NAMALWA (cell line): ENCODE measurements at regions not wholly inside any gene's neighbourhood (a gene's known extent, or its start where the extent isn't known, plus 50 kb on each side); places are given as distances from the start of the nearest gene placed in this dataset.
"Not testable (repeated sequence)": the region's sequence is repeated elsewhere in the genome, so short reads cannot be mapped to it uniquely, and the experiment has no call there.

Experiments used
- DNase-seq: peaks from one replicate; pipeline ENCODE4 v3.0.0-alpha.2; 2015; ENCODE audit warnings: low spot score

DNA sequence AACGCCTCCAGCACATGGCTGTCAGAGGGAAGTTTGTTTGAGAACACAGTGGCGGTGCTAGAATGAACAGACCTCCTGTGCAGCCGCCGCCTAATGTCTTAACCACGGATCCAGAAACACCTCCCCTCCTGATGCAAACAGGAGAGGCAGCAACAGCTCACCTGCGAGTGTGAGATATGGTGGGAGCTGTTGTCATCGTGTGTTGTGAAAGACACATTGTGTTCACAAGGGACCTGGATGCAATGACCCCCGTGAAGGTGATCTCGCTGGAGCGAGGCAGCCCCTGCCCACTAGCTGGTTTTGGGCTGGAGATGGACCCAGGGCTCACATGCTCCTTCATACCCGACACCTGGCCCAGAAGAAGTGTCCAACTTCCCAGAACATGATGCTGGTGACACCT is 315.3 kb upstream of the C1orf174 start:
- no peak for DNase-seq

DNA sequence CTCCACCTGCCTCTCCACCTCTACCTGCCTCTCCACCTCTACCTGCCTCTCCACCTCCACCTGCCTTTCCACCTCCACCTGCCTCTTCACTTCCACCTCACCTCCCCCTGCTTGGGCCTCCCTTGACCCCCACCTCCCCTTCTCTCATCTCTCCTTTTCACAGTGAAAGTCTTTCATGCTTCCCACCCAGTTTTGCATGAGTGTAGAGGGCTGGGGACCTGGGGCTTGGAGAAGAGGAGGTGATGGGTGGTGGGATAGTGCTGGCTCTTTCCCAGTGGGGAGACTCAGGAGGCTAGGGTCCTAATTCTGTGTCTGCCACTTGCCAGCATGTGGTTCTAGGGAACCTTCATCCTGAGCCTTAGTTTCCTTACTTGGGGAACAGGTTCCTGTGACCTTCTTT is 316.2 kb upstream of the C1orf174 start:
- no peak for DNase-seq

DNA sequence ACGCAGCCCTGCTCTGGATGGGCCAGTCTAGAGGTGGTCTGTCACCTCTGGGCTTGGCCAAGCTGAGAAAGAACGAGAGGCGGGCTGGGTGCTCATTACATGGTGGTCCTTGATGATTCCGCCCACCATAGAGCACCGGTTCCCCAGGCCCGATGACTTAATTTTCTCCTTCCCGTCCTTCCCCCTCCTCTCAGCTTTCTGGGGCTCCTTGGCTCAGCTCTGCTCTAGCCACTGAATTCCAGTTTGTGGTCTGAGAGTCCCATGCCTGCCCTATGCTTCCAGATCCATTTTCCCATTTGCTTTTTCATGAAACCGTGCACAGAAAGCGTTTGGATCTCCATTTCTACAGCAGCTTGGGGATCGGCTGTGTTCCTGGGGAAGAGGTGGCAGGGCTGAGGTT is 318.5 kb upstream of the C1orf174 start:
- no peak for DNase-seq

DNA sequence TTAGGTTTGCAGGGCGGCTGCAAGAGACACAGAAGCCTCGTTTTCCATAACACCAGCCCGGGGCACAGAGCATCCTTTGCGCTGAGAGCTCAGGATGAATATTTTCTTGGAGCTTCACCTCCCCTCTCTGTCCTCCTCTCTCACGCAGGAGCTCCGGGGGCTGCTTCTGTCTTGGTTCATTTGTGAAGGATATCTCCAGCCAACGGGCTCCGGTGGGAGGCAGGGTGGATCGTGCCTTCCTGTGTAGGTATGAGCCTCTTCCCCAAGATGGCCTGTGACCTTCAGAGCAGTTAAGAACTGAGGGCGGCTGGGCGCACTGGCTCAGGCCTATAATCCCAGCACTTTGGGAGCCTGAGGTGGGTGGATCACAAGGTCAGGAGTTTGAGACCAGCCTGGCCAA is 319.0 kb upstream of the C1orf174 start:
- DNase-seq = no peak

DNA sequence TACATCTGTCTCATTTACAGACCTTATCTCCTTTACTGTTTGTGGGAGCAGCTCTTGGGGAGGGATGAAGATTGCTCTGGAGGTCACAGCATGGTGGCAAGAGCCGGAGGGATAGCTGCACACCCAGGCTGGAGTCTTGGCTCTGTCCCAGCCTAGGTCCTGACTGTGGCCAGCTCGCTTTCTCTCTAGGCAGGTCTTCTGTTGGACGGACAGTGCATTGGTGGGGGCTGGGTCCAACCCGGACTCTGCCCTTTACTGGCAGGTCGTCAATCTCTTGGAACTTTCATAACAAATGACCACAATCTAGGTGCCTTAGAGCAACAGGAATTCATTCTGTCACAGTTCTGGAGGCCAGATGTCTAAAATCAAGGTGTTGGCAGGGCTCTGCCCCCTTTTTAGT is 319.8 kb upstream of the C1orf174 start:
- DNase-seq = no peak

DNA sequence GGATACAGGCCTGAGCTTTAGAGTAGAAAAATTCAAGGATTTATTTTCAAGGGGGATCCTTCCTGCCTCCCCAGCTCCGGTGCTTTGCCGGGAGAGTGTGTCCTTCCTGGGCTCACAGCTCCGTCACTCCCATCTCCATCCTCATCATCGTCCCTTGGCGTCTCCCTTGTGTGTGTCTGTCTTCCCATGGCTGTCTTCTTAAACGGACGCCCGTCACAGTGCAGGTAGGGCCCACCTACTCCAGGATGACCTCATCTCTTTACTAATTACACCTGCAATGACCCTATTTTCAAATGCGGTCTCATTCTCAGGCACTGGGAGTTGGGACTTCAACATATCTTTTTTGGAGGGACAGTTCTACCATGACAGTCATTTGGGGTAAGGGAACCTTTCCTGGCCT is 320.3 kb upstream of the C1orf174 start:
- no peak for DNase-seq

DNA sequence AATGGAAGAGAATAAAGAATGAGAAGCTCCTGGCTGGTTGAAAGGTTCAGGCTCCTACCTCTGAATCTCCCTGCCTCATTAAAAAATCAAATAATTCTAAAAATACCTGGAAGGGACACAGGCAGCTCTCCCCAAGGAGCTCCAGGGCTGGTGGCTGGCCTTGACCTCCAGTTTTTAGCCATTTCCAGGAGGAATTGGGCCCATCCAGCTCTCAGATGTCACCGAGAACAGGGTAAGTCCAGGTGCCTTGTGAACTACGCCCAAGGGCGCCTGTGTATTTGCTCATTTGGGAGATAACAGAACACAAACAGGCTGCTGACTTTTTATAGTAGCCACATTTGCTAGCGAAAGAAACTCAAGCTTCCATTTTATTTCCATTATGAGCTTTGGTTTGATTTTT is 321.0 kb upstream of the C1orf174 start:
- DNase-seq = no peak

DNA sequence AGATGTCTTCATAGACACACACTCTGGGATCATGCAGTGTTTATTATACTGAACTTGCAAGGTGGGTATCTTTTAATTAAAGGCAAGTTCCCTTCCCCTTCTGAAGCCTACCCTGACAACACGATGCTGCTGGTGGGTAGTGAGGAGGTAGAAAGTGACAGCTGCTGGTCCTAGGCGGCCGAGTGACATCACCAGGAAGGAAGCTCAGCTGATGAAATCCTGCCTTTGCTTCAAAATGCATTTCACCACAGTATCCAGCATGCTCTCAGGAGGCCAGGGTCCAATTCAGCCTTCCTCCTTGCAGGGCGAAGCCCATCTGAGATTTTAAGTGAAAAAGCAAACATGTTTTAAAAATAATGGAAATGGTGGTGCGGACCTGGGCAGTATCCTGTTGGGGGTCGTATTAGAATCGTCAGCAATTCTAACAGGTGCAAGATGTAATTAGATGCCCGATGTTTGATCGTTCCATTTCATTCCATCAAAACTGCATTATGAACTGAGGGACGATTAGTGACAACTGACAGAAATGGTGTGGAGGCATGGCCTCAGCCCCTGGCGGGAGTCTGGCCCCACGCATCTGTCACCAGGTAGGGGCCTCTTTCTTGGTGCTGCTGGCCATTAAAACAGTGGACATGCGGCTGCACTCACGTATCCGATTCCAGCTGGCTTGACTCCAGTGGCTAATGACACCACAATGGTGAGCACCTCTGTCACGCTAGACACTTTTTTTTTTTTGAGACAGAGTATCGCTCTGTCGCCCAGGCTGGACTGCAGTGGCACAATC is 324.8 kb upstream of the C1orf174 start:
- DNase-seq = no peak

DNA sequence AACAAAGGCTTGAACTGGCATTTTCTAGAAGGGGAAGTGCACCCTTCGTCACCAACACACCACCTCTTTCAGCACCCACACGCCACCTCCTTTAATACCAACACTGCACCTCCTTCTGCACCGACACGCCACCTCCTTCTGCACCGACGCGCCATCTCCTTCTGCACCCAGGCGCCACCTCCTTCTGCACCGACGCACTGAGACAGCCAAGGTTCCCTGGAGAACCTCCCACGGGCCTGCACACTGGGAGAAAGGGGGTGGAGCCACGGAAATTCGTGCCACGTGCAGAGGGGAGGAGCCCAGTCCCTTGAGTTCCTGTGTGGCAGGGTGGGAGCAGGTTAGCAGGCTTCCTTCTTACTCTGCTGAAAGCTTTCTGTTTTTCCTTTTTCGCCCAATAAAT is 327.9 kb upstream of the C1orf174 start:
- no peak for DNase-seq

DNA sequence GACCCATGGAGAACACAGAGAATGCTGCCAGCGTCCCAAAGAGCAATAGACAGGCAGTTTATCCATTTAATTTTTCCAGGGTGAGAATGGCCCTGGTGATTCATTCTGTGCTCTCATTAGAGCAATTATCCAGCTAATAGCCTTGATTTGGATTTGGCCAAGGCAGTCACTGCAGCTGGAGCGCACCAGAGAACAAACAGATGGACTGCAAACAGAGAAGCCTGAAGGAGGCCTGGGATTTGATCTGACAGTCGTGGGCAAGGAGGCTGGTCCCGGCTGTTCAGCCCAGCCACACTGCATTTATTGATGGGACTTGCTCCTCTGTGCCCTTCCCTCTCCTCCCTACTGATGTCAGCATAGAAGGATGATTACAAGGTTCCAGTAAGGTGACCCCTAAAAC is 353.9 kb upstream of the C1orf174 start:
- no peak for DNase-seq

DNA sequence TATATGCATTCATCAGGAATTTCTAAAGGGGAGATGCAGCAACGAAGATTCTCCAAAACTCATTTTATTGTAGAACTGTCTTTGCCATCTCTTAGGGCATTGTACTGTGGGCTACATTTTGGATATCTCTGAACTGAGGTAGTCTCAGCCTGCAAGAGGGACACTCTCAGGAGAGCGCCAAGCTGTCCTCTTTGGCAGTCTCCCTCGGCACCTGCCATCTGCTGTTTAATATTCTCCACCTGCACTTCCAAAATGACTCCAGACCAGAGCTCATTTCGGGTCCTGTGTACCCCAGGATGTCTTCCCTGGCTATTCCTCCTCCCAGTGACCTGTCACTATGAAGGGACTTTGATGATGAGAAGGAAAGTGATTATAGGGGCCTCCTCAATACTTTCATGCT is 356.3 kb upstream of the C1orf174 start:
- DNase-seq = no peak

DNA sequence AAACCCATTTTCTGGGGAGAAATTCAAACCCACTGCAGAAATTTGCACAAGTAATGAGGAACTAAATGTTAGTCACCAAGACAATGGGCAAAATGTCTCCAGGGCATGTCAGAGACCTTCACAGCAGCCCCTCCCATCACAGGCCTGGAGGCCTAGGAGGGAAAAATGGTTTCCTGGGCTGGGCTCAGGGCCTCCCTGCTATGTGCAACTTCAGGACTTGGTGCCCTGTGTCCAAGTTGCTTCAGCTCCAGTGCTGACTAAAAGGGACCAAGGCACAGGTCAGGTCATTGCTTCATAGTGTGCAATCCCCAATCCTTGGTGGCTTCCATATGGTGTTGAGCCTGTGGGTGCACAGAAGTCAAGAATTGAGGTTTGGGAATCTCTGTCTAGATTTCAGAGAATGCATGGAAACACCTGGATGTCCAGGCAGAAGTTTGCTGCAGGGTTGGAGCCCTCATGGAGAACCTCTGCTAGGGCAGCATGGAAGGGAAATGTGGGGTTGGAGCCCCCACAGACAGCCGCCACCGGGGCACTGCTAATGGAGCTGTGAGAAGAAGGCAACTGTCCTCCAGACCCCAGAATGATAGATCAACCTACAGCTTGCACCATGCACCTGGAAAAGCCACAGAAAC is 358.2 kb upstream of the C1orf174 start:
- not testable (repeated sequence) for DNase-seq

DNA sequence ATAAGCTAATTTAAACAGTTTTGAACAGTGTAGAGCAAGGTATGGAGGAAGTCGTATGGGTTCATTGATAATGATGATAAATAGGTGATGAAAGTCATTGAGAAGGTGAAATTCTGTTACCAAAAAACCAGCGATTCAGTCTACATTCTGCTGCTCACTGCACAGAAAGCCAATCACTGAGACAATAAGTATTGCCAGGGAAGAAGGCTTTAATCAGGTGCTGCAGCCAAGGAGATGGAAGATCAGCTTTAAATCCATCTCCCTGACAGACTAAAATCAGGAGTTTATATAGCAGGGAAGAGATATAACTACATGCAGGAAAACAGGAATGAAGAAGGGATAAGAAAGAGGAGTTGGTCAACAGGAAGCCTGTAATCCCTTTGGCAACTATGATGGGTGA is 361.3 kb upstream of the C1orf174 start:
- no peak for DNase-seq

DNA sequence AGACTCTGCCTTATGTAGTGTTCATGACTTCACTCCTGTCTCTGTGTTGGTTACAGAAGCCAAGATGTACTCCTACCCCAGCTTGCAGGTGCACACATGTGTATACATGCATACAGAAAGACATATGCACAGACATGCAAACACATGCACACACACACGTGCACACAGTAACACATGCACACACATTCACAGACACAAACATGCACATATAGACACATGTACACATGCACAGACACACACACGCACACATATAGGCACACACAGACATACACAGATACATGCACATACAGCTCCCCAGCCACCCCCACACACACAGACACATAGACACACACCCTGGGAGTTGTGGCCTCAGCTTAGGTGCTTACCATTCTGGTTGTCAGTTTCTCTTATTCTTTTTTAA is 362.6 kb upstream of the C1orf174 start:
- no peak for DNase-seq

DNA sequence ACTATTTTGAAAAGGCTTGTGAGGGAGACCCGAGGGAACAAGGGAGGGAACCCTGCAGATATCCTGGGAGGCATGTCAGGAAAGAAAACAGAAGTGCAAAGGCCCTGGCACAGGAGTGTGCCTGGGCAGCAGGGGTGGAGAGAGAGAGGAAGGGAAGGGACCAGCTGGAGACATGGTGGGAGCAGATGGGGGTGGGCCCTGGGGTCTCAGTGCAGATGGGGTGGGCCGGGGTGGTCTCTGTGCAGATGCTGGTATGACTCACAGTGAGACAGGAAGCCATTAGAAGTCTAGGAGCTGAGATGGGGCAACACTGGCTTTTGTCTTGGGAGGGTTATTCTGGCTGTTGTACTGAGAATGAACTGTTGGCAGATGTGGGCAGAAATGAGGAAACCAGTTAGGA is 363.6 kb upstream of the C1orf174 start:
- no peak for DNase-seq

DNA sequence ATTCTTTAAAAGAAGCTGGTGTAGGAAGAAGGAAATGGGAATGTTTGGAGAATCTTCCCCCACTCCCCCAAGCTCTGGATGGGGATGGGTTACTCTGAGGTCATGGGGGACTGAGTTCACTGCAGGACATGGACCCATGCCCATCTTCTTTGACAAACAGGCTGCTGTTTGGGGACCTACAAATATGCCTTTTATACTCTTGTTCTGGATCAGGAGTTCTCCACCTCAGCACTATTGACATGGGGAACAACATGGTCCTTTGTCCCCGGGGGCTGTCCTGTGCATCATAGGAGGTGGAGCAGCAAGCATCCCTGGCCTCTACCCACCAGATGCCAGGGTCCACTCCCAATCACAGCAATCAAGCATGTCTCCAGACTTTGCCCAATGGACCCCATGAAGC is 365.8 kb upstream of the C1orf174 start:
- no peak for DNase-seq

DNA sequence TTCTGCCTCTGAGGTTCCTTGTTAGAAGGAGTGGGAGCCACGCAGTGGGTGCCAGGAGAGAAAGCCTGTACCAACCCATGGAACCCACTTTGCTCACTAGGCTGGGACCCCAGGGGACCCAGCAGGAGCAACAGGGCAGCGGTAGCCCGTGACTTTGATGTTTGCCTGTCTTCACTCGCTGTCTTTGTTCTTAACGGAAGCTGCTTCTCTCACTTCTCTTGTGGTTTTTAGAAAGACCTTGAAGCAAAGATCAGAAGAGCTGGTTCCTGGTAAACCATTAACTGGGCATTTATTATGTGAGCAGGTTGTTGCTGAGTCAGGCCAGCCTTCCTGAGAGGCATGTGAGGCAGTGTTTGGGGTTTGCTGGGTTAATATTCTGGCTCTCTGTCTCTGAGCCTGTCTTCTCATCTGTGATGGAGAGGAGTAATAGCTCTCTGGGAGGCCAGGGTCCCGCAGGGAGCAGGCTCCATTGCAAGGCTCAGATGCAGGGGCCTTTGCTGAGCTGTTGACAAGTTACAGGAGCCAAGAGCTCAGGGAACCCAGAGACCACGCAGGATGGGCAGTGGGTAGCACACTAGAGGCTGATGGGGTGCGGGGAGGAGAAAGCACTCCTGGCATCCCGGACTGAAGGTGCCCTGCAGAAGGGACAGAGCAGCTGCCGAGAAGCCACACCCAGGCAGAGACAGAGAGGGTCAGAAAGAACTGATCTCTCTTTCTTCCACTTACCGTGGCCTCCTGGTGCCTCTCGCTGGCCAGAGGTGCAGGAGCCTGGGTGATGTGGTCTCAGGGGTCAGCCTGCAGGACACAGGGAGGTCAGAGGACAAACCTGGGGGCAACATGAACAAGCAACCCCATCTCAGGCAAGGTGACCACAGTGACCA is 367.5 kb upstream of the C1orf174 start:
- no peak for DNase-seq

DNA sequence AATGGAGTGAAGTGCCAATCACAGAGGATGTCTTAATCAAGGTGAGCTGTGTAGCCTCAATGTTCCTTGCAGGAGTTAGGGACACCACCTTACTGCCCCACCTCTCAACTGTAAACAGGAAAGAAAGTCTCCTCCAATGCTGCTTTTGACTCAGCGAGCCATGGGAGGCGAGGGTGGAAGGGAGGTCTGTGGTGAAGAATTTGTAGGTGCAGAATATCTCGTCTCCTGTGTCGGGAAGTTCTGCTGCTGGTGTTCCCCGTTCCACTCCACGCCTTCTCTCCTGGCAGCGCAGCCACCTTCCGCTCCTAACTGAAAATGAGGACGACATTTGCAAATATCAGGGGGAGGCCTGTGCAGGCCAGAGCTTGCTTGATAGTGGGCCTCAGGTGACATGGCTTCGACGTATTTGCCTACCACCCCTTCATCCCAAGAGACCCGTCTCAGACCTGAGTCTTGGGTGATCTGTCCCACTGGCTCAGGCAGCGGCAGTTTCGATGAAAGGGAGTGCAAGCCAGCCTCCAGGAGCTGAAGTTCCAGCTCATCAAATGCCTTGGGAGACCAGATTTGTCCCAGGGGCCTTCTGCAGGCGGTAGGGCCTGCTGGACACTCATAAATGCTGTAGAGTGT is 368.3 kb upstream of the C1orf174 start:
- no peak for DNase-seq

DNA sequence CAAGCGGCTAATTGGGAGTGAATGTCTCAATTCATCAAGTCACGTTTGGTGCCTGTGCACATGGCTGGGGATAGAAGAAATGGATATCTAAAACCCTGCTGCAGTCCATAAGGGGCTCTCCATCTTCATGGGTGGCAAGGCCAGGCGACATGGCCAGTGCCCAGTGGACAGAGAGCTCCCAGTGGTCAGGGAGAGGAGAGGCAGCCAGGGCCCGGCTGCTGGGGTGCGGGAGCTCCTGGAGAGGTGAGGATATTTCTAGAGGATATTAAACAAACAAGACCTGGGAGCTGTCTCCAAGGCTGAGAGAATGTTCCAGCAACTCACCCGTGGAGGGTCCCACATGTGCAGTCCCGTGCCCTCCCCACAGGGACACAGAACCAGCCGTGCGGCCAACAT is 368.8 kb upstream of the C1orf174 start:
- no peak for DNase-seq

DNA sequence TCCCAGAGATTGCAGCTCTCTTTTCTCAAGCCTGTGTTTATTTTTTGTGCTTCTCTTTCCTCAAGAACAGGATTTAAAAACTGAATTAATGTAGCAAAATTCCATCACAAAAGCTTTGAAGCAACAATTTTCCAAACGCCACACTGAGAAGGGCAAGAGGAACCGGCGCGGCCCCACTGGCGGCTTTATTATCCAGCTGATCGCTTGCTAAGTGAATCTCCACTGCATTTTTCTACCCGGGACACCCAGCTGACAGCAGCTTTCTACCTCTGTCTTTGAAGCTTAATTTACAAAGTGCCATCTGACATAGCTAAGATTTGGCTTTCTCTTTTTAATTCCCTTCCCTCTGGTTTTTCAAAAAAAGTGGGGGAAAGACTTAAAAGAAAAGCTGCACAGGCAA is 369.3 kb upstream of the C1orf174 start:
- DNase-seq = no peak

DNA sequence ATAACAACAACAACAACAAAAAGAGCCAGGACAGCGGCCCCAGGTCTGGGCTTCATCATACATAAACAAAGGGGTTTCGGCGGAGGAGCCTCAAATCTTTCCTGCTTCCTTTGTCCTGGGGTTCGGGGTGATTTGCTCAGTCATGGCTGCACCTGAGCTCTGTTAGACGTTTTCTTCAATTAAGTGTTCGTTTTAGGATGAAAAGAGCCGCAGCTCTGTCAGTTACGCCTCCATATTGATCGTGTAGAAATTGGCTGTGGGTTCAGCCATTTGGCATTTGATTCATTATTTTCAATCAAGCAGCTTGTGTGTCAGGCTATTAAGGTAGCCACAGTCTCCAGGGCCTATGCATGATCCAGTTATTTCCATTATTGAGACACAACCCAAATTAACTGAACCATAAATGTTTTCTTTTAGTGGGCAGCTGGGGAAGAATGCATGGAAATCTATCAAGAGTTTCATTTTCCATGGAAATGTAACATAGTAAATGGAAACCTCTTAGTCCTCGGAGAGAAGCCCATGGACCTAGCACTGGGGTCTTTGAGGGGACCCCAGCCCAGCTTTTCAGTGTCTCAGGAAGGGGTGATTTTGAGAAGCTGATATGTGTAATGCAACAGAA is 370.0 kb upstream of the C1orf174 start:
- DNase-seq = no peak

DNA sequence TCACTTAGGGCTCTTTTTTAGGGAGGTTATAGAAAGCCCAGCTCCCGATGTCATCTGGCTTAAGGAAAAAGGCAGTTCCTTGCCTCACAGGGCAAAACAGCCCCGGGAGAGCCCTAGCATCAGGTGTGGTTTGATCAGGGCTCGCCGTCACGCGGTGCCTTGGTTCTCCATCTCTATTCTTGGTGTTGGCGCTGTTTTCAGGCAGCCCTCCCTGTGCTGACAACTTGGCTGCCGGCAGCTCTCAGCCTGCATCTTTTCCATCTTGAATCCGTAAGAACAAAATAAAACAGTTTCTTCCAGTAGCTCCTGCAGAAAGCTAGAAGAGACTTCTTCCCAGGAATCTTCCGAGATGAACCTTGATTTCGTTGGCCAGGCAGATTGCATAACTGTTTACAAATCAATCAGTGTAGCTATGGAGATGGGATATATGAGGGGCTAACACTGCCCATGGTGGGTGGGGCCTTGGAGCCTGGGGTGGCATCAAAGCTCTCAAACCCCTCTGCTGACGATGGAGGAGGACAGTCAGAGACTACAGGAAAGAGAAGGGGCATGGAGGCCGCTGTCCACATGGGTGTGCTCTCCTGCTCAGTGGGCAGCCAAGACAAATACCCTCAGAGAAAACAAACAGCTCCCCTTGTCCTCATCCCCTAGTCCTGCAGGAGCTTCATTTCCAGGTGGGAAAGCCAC is 370.7 kb upstream of the C1orf174 start:
- no peak for DNase-seq
